ENCODE measurements at regions not wholly inside any gene's neighbourhood (a gene's known extent, or its start where the extent isn't known, plus 50 kb on each side); places are given as distances from the start of the nearest gene placed in this dataset.

DNA sequence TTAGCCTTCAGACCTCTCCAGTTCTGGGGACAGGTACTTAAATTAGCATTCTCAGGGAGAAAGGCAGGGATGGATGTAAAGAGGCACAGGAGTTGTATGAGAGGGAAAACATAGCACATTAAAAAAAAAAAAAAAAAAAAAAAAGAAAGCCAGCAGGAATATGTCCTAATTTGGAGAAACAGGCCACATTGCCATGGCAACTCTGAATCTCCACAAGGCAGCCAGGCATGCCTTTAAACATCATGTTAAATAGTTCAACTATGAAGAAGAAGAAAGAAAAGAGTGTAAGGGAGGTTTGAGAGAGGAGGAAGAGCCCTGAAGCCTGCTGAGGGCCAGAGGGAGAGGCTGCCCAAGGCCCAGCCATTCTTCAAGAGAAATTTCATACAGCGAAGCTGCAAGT lies 145.8 kb downstream of the GRIN2B start:
- Histone ChIP-seq H3K9me3 (ENCODE audit: low read length) (no peaks in the 10 kb centered on the region), H3K4me1 (ENCODE audit: insufficient read depth, low read length) (peaks cover 40% of the 10 kb centered on the region), H3K27me3 (ENCODE audit: insufficient read depth, low read length) (no peaks in the 10 kb centered on the region), H3K36me3 (ENCODE audit: insufficient read depth, low read length) (no peaks in the 10 kb centered on the region), H3K4me3 (ENCODE audit: low read length) (no peak overlapping the region), H2AFZ (ENCODE audit: low read depth, low read length) (no peak overlapping the region)

DNA sequence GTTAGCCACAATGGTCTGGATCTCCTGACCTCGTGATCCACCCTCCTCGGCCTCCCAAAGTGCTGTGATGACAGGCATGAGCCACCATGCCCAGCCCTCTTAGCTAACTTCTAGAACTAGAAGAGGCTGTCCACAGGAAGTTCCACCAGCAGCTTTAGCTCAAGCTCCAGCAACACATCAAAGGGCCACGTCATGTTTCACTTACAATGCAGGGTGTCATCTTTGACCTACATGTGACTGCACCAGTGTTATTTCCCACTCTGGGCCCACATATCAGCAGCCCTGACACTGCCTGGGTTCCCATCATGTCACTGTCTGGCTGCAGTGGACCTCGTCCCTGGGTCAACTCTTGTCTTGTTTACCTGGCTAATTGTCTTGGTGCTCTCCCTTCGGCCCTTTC lies 147.2 kb downstream of the GRIN2B start:
- Histone ChIP-seq H3K27me3 (ENCODE audit: insufficient read depth, low read length) (no peaks in the 10 kb centered on the region), H3K4me3 (ENCODE audit: low read length) (no peak overlapping the region), H3K4me1 (ENCODE audit: insufficient read depth, low read length) (peaks cover 30% of the 10 kb centered on the region), H3K36me3 (ENCODE audit: insufficient read depth, low read length) (no peaks in the 10 kb centered on the region), H2AFZ (ENCODE audit: low read depth, low read length) (no peak overlapping the region), H3K9me3 (ENCODE audit: low read length) (no peaks in the 10 kb centered on the region)

DNA sequence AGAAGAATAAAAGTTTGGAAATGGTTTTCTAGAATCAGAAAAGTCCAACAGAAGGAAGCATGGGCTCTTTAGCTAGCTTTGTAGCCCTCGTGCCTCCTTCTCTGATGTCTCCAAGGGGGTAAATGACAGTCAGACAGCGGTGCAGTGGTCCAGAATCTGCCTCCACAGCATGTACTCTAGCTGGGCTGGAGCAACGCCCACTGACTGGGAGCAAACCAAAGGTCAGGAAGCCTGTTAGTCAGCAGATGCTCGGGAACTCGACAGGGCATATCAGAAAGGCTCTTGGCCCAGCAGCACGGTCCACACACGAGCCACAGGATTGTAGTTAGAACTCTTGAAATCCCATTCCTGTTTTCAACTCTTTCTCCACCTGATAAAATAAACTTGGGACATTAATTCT lies 164.3 kb downstream of the GRIN2B start:
- H3K9me3 ChIP-seq (ENCODE audit: low read length): peaks cover 2% of the 10 kb centered on the region
- no peak overlapping the region for H3K4me3 ChIP-seq (ENCODE audit: low read length)
- no peak overlapping the region for H2AFZ ChIP-seq (ENCODE audit: low read depth, low read length)
- peaks cover 5% of the 10 kb centered on the region for H3K36me3 ChIP-seq (ENCODE audit: insufficient read depth, low read length)
- H3K27me3 ChIP-seq (ENCODE audit: insufficient read depth, low read length): no peaks in the 10 kb centered on the region
- H3K4me1 ChIP-seq (ENCODE audit: insufficient read depth, low read length): peaks cover 25% of the 10 kb centered on the region

DNA sequence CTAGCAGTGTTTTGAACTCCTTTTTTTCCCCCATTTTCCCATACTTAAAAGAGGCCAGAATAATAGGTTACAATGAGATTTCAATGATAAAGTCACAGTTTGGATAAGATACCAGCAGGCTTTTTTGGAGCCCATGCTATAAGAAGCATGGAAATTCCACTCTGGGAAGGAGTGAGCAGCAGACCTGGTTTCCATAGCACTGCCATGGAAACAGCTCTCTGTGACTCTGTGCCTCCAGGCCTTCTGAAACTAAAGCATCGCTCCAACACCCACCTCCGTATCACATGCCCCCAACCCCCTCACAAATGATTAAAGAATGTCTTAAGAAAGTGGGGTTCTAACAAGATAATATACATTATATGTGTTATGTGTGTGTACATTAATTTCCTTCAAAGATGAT lies 165.0 kb downstream of the GRIN2B start:
- no peak overlapping the region for H2AFZ ChIP-seq (ENCODE audit: low read depth, low read length)
- peaks cover 5% of the 10 kb centered on the region for H3K36me3 ChIP-seq (ENCODE audit: insufficient read depth, low read length)
- peaks cover 2% of the 10 kb centered on the region for H3K9me3 ChIP-seq (ENCODE audit: low read length)
- no peak overlapping the region for H3K4me3 ChIP-seq (ENCODE audit: low read length)
- H3K4me1 ChIP-seq (ENCODE audit: insufficient read depth, low read length): peaks cover 25% of the 10 kb centered on the region
- no peaks in the 10 kb centered on the region for H3K27me3 ChIP-seq (ENCODE audit: insufficient read depth, low read length)

DNA sequence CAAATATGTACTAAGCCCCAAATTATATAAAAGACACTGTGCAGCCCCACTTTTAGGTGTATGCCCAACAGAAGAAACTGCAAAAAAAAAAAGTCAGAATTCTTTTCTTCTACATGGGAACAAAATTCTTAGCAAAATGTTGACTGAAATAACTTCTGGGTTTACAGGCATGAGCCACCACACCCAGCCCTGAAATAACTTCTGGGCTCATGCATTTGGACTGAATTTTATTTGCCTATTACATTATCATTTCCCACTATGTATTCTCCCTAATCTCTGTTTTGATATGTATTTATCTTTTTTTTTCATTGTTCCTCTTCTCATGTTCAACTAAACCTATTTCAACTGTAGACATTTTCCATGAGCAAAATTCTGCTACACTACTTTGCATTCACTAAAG lies 169.2 kb downstream of the GRIN2B start:
- Histone ChIP-seq H3K4me1 (ENCODE audit: insufficient read depth, low read length) (peaks cover 19% of the 10 kb centered on the region), H3K27me3 (ENCODE audit: insufficient read depth, low read length) (no peaks in the 10 kb centered on the region), H3K36me3 (ENCODE audit: insufficient read depth, low read length) (peaks cover 5% of the 10 kb centered on the region), H3K9me3 (ENCODE audit: low read length) (no peaks in the 10 kb centered on the region), H3K4me3 (ENCODE audit: low read length) (no peak overlapping the region), H2AFZ (ENCODE audit: low read depth, low read length) (no peak overlapping the region)

DNA sequence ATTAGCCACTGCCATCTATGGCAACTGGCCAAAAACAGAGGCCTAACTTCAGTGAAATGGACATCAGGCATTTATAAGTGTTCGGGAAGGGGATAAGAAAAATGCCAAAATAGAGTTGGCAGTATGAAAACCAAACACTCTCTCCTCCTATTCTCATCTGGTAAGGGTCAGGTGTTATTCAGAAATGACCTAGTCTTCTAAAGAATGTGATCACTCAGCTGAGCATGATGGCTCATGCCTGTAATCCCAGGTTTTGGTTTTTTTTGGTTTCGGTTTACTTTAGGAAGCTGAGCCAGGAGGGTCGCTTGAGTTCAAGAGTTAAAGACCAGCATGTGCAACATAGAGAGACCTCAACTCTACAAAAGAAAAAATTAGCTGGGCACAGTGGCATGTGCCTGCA lies 170.3 kb downstream of the GRIN2B start:
- H3K27me3 ChIP-seq (ENCODE audit: insufficient read depth, low read length): no peaks in the 10 kb centered on the region
- peaks cover 8% of the 10 kb centered on the region for H3K4me1 ChIP-seq (ENCODE audit: insufficient read depth, low read length)
- no peaks in the 10 kb centered on the region for H3K9me3 ChIP-seq (ENCODE audit: low read length)
- no peak overlapping the region for H2AFZ ChIP-seq (ENCODE audit: low read depth, low read length)
- H3K36me3 ChIP-seq (ENCODE audit: insufficient read depth, low read length): peaks cover 5% of the 10 kb centered on the region
- no peak overlapping the region for H3K4me3 ChIP-seq (ENCODE audit: low read length)

DNA sequence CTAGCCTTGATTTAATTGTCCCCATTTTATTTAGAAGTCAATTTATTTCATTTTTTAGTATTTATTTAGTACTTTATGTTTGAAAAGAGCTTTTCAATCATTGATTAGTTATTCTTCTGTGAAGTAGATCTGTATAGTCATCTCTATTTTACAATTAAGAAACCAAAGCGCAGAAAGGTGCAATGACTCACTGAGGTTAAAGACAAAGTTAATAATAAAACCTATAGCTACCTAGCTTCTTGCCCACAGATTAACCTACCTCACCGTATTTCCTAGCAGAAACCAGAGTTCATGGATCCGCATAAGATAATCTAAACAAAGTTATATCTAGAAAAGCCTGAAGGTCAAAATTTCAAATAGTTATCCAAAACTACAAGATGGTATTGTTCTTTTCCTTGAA lies 176.4 kb downstream of the GRIN2B start:
- no peaks in the 10 kb centered on the region for H3K27me3 ChIP-seq (ENCODE audit: insufficient read depth, low read length)
- no peak overlapping the region for H2AFZ ChIP-seq (ENCODE audit: low read depth, low read length)
- H3K4me1 ChIP-seq (ENCODE audit: insufficient read depth, low read length): peaks cover 12% of the 10 kb centered on the region
- H3K4me3 ChIP-seq (ENCODE audit: low read length): no peak overlapping the region
- no peaks in the 10 kb centered on the region for H3K36me3 ChIP-seq (ENCODE audit: insufficient read depth, low read length)
- no peaks in the 10 kb centered on the region for H3K9me3 ChIP-seq (ENCODE audit: low read length)

DNA sequence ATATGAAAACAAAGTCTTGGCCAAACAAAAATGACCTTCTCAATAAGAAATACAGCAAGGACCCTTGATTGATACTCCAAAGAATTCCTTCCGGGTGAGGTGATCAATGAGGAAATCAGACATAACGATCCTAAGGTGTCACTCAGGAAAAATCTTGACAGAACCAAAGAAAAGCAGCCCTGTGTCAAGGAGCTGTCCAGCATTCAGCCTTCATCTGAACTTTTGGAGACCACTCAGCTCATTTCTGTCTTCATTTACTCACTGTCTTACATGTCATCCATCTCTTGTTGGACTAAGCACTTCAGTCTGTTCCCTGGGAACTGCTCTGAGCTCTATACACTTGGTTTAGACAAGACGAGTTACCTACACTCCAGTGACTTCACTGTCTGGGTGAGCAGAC lies 179.9 kb downstream of the GRIN2B start:
- Histone ChIP-seq H3K4me1 (ENCODE audit: insufficient read depth, low read length) (peaks cover 25% of the 10 kb centered on the region), H3K27me3 (ENCODE audit: insufficient read depth, low read length) (no peaks in the 10 kb centered on the region)

DNA sequence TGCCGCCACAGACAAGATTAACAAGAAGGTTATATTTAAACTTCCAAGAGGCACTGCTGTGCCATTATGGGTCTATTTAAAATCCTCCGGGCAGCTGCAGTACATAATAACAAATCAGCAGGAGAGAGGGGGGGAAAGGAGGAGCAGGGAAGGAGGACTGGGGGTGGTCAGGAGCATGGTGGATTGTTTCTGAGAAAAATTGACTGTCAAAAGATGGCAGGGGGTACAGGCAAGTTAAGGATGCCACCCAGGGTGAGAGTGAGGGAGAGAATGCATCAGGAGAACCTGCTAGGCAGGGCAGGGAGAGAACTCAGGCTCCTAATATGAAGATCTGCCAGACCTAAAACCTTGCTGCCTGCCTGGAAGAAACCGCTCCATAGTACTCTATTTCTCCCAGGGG lies 181.8 kb downstream of the GRIN2B start:
- Histone ChIP-seq H2AFZ (ENCODE audit: low read depth, low read length) (no peak overlapping the region), H3K4me3 (ENCODE audit: low read length) (no peak overlapping the region), H3K9me3 (ENCODE audit: low read length) (peaks cover 2% of the 10 kb centered on the region), H3K36me3 (ENCODE audit: insufficient read depth, low read length) (no peaks in the 10 kb centered on the region), H3K27me3 (ENCODE audit: insufficient read depth, low read length) (no peaks in the 10 kb centered on the region), H3K4me1 (ENCODE audit: insufficient read depth, low read length) (peaks cover 25% of the 10 kb centered on the region)

More for the DNA sequence above, 179.9 kb downstream of the GRIN2B start:
- no peak overlapping the region for H2AFZ ChIP-seq (ENCODE audit: low read depth, low read length)
- no peak overlapping the region for H3K4me3 ChIP-seq (ENCODE audit: low read length)
- H3K9me3 ChIP-seq (ENCODE audit: low read length): no peaks in the 10 kb centered on the region
- no peaks in the 10 kb centered on the region for H3K36me3 ChIP-seq (ENCODE audit: insufficient read depth, low read length)

DNA sequence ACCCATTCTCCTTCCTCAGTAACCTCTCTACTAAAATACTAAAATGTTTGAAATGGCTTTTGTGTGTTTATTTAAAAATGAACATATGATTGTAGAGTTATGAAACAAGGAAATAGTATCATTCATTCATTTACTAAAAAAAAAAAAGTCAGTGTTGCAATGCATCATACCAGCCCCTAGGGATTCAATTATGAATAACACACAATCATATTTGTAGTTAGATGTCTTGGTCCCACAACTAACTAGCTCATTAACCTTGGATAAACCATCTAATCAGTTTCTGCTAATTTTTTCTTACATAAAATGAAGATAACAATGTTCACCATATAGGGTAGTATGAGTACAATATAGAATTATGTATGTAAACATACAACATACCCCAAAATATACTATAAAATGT lies 183.2 kb downstream of the GRIN2B start:
- H3K36me3 ChIP-seq (ENCODE audit: insufficient read depth, low read length): no peaks in the 10 kb centered on the region

DNA sequence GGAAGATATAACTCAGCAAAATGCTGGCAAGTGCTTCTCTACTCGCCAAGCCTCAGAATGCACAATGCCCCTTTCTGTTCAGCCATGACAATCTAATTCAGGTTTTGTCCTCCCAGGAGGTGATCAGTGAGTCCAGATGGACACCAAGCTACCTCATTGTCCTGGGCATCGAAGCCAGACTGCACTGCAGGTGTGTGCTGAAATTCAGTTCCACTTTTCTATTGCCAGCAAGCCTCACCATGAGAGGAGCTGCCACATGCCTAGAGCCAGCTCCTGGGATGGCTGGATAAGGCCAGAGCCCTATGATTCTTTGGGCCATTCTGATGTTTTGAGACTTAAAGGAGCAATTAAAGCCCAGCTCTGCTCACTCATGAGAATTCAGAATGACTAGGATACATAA lies 186.7 kb downstream of the GRIN2B start:
- no peaks in the 10 kb centered on the region for H3K36me3 ChIP-seq (ENCODE audit: insufficient read depth, low read length)

More for the DNA sequence above, 183.2 kb downstream of the GRIN2B start:
- no peak overlapping the region for H2AFZ ChIP-seq (ENCODE audit: low read depth, low read length)
- peaks cover 2% of the 10 kb centered on the region for H3K9me3 ChIP-seq (ENCODE audit: low read length)
- H3K4me3 ChIP-seq (ENCODE audit: low read length): no peak overlapping the region
- no peaks in the 10 kb centered on the region for H3K27me3 ChIP-seq (ENCODE audit: insufficient read depth, low read length)
- peaks cover 20% of the 10 kb centered on the region for H3K4me1 ChIP-seq (ENCODE audit: insufficient read depth, low read length)

DNA sequence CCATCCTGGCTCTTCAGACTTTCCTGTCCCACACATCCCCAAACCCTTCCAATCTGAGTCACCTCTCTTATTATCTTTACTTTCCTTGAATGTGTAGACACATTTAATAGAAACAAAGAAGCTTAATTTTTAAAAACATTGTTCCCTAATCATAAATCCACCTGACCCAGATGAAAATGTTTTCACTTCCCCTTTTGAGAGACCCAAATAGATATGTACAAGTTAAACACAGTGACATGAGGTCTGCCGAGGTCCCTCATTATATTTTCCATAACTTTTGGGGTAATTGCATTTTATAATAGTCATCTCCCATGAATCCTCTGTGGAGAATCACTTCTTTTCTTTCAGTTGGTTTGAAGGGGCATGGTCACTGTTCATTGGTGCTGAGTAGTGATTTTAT lies 191.1 kb downstream of the GRIN2B start:
- H3K36me3 ChIP-seq (ENCODE audit: insufficient read depth, low read length): no peaks in the 10 kb centered on the region
- peaks cover 2% of the 10 kb centered on the region for H3K9me3 ChIP-seq (ENCODE audit: low read length)
- H3K4me3 ChIP-seq (ENCODE audit: low read length): no peak overlapping the region
- H3K27me3 ChIP-seq (ENCODE audit: insufficient read depth, low read length): no peaks in the 10 kb centered on the region
- no peak overlapping the region for H2AFZ ChIP-seq (ENCODE audit: low read depth, low read length)
- H3K4me1 ChIP-seq (ENCODE audit: insufficient read depth, low read length): no peaks in the 10 kb centered on the region

More for the DNA sequence above, 186.7 kb downstream of the GRIN2B start:
- Histone ChIP-seq H3K4me3 (ENCODE audit: low read length) (no peak overlapping the region), H3K27me3 (ENCODE audit: insufficient read depth, low read length) (no peaks in the 10 kb centered on the region), H3K9me3 (ENCODE audit: low read length) (peaks cover 2% of the 10 kb centered on the region), H3K4me1 (ENCODE audit: insufficient read depth, low read length) (peaks cover 13% of the 10 kb centered on the region), H2AFZ (ENCODE audit: low read depth, low read length) (no peak overlapping the region)

DNA sequence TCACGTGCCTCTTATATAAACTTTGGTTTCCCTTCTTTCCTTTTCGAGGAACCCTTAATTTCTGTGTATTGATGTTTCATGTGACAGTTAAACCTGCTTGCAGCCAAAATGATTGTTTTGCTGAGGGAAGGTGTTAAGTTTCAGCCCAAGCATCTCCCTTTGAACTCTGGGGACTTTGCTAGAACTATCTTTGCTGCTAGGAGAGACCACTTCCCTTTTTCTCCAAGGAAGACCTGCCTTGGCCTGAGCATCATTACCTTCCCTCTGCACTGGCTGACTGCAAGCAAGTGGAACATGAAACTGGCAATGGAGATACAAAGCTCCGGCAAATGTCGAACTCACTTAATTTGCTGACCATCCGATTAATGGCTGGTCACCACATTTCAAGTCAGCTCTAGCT lies 192.8 kb downstream of the GRIN2B start:
- Histone ChIP-seq H3K36me3 (ENCODE audit: insufficient read depth, low read length) (no peaks in the 10 kb centered on the region), H3K4me3 (ENCODE audit: low read length) (no peak overlapping the region), H3K4me1 (ENCODE audit: insufficient read depth, low read length) (no peaks in the 10 kb centered on the region), H3K9me3 (ENCODE audit: low read length) (no peaks in the 10 kb centered on the region), H2AFZ (ENCODE audit: low read depth, low read length) (no peak overlapping the region), H3K27me3 (ENCODE audit: insufficient read depth, low read length) (no peaks in the 10 kb centered on the region)

DNA sequence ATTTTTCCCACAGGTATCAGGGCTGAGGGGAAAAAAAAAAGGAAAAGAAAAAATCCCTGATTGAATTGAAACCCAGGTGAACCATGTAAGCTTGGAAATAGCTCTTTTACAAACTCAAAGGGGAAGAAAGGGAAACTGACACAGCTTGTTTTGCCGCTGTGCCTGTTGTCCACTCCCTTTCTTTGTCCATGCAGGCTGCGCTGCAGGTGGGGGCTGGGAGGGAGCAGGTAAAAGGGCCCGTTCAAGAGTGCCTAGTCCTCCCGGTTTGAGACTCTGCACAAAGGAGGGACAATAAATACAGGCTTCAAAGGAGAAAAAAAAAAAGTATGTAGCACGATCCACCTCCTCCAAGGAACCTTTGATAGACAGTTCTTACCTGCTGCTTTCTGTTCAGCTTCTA lies 194.8 kb downstream of the GRIN2B start:
- no peaks in the 10 kb centered on the region for H3K36me3 ChIP-seq (ENCODE audit: insufficient read depth, low read length)
- no peak overlapping the region for H3K4me3 ChIP-seq (ENCODE audit: low read length)
- no peaks in the 10 kb centered on the region for H3K4me1 ChIP-seq (ENCODE audit: insufficient read depth, low read length)
- H2AFZ ChIP-seq (ENCODE audit: low read depth, low read length): no peak overlapping the region
- H3K27me3 ChIP-seq (ENCODE audit: insufficient read depth, low read length): no peaks in the 10 kb centered on the region
- no peaks in the 10 kb centered on the region for H3K9me3 ChIP-seq (ENCODE audit: low read length)

All from neuron (in vitro differentiated cells).